Neural progenitor cell (in vitro differentiated cells): ENCODE measurements at regions not wholly inside any gene's neighbourhood (a gene's known extent, or its start where the extent isn't known, plus 50 kb on each side); places are given as distances from the start of the nearest gene placed in this dataset.

Experiments
- CTCF ChIP-seq: fragments of 200-600 bp; sonication (generic); IDR thresholded peaks from 2 replicates; pipeline ENCODE4 v1.5.1; 2017; ENCODE audit warnings: antibody characterized with exemption, mild to moderate bottlenecking
- EZH2phosphoT487 ChIP-seq: fragments of 200-600 bp; sonication (generic); IDR thresholded peaks from 2 replicates; pipeline ENCODE4 v1.6.1; 2017; ENCODE audit warnings: antibody characterized with exemption

GRCh38 chr18:26757263-26758019 is 108.1 kb downstream of the AQP4 start:
- TF ChIP-seq CTCF (no peak), EZH2phosphoT487 (no peak)
